ENCODE measurements at regions not wholly inside any gene's neighbourhood (a gene's known extent, or its start where the extent isn't known, plus 50 kb on each side); places are given as distances from the start of the nearest gene placed in this dataset.

DNA sequence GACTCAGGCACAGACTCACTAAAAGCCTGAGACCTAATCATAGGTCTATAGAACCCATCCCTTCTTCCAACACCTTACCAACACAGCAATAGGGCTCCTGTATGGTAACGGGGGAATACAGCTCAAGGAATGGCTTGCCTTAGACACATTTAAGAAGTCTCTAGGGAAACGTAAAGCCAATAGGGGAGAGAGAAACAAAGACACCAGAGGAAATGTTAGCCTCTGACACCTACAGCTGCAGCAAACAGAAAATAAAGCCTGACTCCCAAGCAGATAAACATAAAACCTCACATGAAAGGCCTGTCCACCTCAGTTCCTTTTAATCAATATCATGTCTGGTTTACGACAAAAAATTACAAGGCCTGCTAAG lies 51.1 kb upstream of the NCOA1 start:
- no peak for DNase-seq (ENCODE audit: low read depth in 1 of 2, low spot score in 1 of 2)

DNA sequence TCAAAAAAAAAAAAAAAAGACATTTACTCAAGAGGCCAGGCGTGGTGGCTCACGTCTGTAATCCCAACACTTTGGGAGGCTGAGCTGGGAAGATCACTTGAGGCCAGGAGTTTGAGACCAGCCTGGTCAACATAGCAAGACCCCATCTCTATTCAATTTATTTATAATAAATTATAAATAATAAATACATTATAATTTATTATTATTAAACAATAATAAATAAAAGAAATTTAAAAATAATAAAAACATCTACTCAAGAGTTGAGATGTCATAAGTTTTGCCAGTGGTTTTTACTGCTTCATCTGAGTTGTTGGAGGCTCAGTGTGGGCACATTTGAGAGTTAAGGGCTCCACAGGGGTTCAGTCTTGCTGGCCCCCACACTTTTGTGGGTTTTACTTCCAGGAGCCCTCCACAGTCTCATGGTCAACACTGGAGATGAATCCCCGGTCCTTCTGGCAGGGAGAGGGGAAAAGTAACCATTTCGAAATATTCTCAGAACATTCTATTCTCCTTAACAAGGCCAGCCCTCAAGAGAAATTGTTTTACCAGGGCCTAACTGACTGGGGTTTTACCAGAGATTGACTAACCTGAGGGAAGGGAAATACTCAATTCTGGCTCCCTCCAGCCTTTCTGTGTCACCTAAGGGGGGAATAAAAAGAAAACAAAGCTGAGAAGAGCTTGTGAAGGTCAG lies 51.6 kb upstream of the NCOA1 start:
- DNase-seq (ENCODE audit: low read depth in 1 of 2, low spot score in 1 of 2), result no peak

DNA sequence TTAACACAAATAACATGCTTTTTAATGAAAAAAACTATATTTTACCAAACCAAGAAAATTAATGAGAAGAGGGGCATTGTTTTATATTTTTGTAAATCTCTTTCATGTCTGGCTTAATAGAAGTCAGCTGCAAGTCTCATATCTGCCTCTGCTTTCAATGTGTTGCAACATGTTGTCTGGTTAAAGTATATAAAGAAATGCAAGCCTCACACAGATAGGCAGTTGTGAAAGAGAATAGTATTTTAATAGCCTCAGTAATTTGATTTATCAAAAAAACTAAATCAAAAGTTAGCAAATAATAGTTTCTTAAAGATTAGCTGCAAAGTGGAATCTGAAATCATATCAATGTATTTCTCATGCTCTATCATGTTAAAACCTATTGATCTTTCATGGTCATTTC lies 52.9 kb upstream of the NCOA1 start:
- DNase-seq (ENCODE audit: low read depth in 1 of 2, low spot score in 1 of 2), result no peak

DNA sequence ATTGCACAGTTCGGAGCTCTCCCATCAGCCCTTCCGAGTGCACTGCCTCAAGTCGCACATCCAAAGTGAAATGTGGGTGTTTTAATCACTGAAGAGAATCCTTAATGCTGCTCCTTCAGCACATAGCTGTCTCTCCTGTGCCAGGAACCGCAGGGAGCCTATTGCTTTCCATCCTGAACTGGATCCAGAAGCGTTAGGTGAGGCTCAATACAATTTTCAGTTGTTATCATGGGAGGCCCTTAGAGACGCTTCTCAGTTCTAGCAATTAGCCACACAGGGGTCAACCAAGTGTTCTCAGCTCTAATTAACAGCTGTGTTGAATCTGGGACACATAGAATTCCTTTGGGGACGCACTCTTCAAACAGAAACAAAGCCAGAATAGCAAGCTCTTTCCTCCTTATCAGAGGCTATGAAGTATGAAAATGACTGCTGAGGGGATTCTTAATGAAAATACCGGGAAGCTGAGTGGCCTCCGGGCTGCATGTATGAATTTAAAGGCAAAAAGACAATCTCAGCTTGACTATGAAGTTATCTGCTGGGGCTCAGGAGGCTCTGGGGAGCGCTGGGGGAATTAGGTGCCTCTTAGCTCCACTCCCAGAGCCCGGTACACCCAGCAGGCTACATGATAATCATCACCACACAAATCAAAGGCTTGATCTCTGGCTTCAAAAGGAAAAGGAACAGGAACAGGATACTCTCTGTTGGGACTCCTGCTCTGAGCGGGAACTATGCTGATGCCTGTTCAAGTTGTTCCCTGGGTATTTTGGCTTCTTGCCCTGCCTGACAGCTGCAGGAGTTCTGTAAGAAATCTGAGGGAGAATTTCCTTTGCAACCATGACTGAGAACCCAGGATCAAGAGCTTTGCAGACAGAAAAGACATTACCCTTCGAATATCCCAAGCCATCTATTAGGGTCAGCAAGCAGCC lies 55.4 kb upstream of the NCOA1 start:
- no peak for DNase-seq (ENCODE audit: low read depth in 1 of 2, low spot score in 1 of 2)

GRCh38 chr2:24434541-24434940 lies 56.5 kb upstream of the NCOA1 start:
- DNase-seq (ENCODE audit: low read depth in 1 of 2, low spot score in 1 of 2), result no peak

DNA sequence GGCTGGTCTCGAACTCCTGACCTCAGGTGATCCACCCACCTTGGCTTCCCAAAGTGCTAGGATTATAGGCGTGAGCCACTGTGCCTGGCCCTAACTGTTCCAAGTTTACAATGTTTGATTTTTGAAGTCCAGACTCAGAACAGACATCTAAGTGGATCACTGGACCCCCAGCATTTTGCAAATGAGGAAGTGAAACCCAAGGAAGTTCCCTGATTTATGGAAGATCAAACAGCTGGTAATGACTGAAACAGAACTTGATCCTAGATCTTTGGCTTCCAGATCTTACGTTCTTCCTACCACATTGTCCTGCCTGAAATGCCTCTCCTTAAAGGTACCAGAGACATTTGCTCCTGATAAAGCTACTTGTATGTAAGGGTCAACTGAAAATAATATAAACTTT lies 58.3 kb upstream of the NCOA1 start:
- no peak for DNase-seq (ENCODE audit: low read depth in 1 of 2, low spot score in 1 of 2)

GRCh38 chr2:24432121-24432520 lies 58.9 kb upstream of the NCOA1 start:
- DNase-seq (ENCODE audit: low read depth in 1 of 2, low spot score in 1 of 2), result no peak

DNA sequence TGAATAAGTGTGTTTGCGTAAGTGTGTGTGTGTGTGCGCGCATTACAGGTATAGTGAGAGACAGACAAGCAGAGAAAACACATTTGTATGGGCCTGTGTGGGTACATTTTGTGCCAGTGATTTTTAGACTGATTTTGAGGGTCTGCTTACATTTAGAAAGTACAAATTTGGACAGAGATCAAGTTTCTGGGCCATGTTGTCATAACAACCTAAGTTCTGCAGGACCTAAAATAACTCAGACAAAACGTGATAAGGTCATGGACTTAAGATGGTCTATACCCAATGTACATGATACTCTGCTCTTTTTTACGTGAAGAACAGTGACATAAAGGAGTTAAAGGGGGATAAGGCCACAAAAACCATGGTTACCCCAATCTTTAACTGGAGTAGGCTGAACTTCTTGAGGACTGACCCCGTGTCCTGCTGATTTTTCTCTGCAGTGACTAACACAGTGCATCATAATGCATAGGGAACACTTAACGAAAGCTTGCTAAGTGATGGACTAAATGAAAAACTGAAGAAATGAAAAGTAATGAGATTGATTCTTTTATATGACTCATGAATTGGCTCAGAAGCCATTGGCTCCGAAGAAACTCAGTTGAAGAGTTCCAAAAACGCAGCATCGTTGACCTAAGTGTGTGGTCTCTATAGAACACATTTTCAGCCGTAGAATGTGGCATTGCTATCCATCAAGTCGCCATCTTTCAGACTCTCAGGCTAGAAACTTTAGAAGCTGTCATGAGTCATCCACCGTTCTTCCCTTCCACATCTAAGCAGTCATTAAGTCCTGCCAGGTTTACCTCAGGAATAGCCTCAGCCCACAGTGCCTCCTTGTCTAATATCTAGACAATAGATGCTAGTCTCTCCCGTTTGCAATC lies 61.6 kb upstream of the NCOA1 start:
- DNase-seq (ENCODE audit: low read depth in 1 of 2, low spot score in 1 of 2), result no peak

DNA sequence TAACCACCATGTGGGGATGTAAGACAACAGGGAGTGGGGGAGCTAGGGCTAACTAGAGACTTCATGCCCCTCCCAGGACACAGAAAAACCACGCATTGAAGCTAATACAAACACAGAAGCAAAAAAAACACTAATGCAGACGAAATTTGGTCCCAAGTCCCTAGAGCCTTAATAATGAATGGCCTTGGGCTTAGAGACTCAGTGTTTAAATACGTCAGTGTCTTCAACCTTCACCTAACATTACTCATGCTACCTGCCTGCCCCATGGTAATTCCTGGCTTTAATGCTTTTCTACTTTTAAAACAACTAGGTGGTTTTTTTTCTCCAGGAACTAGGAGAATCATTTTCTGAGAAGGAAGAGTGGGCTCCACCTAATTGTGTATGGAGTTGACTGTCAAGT lies 64.1 kb upstream of the ITSN2 start:
- no peak for DNase-seq (ENCODE audit: low read depth in 1 of 2, low spot score in 1 of 2)

DNA sequence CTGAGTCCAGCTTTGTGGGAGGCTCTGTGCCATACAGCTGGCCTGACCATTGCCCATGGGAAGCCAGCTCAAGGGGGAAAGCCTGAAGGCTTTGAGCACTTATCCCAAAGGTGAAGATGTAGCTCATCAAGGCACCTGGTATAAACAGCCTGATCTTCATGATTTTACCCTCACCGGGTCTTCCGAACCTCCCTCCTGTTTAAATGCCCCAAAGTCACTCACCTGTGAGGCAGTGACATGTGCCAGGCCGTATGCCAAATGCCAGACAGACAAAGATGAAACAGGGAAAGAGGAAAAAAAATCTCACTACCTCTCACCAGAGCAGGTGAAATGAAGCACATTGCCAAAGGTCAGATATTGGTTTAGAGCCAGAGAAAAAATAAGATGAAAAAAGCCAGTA lies 62.8 kb upstream of the ITSN2 start:
- DNase-seq (ENCODE audit: low read depth in 1 of 2, low spot score in 1 of 2), result no peak

DNA sequence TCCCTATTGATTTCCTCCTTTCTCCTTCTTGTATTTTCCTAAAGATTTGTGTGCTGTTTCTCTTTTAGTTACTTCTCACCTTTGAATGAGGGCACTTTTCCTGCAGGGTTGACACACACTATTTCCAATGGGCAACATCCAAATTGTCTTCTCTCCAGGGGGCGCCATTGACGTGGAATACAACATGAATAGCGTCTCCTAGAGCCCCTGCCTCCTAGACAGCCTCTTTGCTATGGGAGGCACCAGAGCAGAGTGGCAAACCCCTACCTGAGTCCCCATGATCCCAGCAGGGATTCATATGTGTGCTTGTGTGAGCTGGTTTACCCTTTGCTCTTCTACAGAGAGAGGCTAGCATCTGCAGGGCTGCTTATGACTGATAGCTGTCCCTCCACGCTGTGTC lies 61.3 kb upstream of the ITSN2 start:
- peak in 1 of 2 donors; percentile 19 for DNase-seq (ENCODE audit: low read depth in 1 of 2, low spot score in 1 of 2)

DNA sequence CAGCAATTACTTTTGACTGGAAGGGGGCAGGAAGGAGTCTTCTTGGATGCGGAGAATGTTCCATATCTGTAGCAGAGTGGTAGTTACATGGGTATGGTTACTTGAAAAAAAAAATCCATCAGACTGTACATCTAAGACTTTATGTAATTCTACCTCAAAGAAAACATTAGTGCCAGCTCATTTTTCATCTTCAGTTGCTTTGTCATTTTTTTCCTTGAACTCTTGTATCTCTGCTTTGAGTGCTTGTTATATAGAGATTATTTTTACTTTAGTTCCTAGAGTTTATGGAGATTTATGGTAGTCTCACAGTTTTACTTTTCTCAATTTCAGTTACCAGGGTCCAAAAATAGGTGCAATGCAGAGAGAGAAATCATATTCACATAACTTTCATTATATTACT lies 60.0 kb upstream of the ITSN2 start:
- no peak for DNase-seq (ENCODE audit: low read depth in 1 of 2, low spot score in 1 of 2)

DNA sequence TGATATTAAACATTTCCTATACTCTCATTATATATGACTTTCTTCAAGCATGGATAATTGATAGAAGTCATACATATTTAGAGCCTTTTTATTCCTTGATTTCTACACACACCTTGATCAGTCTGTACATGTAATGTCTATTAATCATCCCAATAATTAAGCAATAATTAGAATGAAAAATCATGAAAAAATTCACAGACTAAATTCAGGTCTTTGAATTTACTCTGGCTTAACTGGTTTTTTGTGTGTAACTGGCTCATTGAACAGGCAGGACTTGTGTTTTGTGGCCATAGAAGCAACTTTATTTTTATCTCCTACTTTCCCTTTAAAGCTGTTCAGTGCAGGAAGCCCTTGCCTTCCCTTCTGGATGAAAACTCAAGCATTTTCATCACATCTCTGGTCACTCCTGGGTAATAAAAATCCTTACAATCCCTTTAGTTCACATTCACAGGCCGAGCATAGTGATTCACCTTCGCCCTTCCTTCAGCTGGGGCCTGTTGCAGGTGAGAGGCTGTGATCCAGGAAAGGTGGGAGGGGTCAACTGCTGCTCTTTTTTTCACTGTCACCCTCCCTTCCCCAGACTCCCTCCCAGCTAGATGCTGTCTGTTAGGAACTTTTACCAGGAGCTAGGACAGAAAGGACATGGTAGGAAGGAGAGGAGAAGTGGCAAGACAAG lies 58.0 kb upstream of the ITSN2 start:
- no peak for DNase-seq (ENCODE audit: low read depth in 1 of 2, low spot score in 1 of 2)

GRCh38 chr2:24412812-24413211 lies 52.5 kb upstream of the ITSN2 start:
- DNase-seq (ENCODE audit: low read depth in 1 of 2, low spot score in 1 of 2), result no peak

DNA sequence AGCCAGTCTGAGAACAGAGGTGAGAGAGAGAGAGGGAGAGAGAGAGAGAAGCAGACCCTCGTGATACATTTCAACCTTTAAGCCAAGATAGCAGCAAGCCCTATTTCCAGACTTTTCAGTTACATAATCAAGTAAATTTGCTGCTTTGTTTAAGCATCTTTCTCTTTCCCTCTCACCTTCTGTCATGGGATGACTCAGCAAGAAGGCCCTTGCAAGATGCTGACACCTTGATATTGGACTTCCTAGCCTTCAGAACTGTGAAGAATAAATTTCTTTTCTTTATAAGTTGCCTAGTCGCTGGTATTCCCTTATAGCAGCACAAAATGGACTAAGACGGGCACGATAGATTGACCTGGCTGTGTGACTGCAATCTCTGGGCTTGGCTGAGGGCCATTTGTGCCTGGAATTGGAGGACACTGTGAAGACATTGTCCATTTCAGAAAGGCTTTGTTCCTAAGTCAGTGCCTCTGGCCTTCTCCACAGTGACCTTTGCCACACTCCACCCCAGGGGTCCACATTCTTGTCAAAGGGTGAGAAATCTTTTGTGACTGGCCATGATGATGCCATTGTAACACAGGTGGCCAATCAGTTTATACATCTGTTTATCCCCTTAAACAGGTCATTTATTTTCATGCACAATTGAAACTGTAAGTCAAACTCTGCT lies 51.3 kb upstream of the ITSN2 start:
- no peak for DNase-seq (ENCODE audit: low read depth in 1 of 2, low spot score in 1 of 2)

GRCh38 chr2:24410976-24411375 lies 50.6 kb upstream of the ITSN2 start:
- no peak for DNase-seq (ENCODE audit: low read depth in 1 of 2, low spot score in 1 of 2)

DNA sequence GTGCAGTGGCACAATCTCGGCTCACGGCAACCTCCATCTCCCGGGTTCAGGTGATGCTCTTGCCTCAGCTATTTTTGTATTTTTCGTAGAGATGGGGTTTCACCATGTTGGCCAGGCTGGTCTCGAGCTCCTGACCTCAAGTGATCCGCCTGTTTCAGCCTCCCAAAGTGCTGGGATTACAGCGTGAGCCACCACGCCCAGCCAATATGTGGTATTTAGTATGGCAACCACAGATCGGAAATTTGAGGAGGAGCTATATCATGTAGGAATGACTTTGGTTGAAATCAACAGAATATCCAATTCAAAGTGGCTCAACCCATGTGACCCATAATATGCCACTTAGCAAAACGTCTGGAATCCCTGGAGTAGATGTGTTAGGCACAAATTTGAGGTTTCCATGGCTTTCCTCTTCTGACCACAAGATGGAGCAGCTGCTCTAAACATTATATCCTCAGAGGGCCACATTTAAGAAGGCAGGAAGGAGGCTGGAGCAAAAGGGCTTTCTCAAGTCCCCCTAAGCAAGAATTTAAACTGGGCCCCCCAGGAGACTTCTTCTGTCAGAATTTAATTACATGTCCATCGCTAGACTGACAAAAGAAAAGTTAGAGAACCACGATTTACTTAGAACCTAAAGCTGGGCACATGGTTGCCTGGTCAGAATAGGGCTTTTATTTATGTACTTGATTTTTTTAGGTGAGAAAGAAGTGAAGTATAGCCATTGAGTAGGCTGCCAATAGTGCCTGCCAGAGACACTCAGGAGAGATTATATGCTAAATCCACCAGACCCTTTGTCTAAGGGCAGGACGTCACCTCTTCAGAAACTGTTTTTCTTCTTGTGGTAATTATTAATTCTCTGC lies 49.6 kb upstream of the ITSN2 start:
- no peak for DNase-seq (ENCODE audit: low read depth in 1 of 2, low spot score in 1 of 2)

Measured in stimulated activated CD4-positive, alpha-beta T cell treated with anti-CD3 and anti-CD28 coated beads, Interleukin-15, amount 100 ng/mL, for 1 hour (primary cell).